Activated T-cell treated with anti-CD3 and anti-CD28 coated beads, Interleukin-2, amount 50 U/mL, for 4 hours (primary cell): ENCODE measurements at regions not wholly inside any gene's neighbourhood (a gene's known extent, or its start where the extent isn't known, plus 50 kb on each side); places are given as distances from the start of the nearest gene placed in this dataset.
A peak's percentile ranks its signal among the peaks of the same experiment; 100 is the strongest.

Experiments
- ATAC-seq, 2 donors: fragments of 200-7000 bp; cut with Tn5 transposase; one replicate each; pipeline ENCODE4 v1.10.0; 2021
- DNase-seq: peaks from one replicate; pipeline ENCODE4 v3.0.0-alpha.2; 2020
- H3K27me3 Mint-ChIP-seq: one replicate; pipeline ENCODE4 v1.8.0; 2021; ENCODE audit warnings: low read depth, mixed read lengths
- H3K36me3 Mint-ChIP-seq: one replicate; pipeline ENCODE4 v1.8.0; 2022; ENCODE audit warnings: mixed read lengths; ENCODE audit not compliant: insufficient read depth
- H3K4me1 Mint-ChIP-seq: one replicate; pipeline ENCODE4 v1.8.0; 2021; ENCODE audit warnings: low read depth, mixed read lengths
- H3K4me3 Mint-ChIP-seq: one replicate; pipeline ENCODE4 v1.8.0; 2021; ENCODE audit warnings: mild to moderate bottlenecking, moderate library complexity, mixed read lengths
- H3K9me3 Mint-ChIP-seq: one replicate; pipeline ENCODE4 v1.8.0; 2021; ENCODE audit warnings: mixed read lengths

DNA sequence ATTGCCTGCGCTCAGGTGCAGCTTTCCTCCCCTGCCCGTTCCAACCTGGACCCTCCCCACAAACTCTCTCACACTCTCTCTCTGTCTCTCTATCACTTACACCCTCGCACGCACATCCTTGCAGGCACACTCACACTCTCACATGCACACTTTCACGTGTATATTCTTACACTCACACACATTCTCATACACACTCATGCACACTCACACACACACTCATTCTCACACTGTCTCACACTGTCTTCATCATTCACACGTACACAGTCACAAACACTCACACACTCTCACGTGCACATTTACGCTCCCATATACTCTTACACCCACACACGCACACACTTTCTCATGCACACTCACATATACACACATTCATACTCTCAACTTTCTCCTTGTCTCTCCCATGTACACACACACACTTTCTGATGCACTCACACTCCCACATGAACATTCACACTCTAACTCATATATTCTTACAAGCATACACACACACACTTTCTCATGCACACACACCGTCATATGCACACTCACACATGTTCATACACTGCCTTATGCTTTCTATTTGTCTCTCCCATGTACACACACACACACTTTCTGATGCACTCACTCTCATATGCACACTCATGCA, 229.3 kb downstream of the SNX18 start:
- Mint-ChIP-seq H3K4me1 (peaks cover 27% of the 10 kb centered on the region), H3K9me3 (no peaks in the 10 kb centered on the region), H3K36me3 (no peaks in the 10 kb centered on the region), H3K4me3 (no peak overlapping the region), H3K27me3 (no peaks in the 10 kb centered on the region)
- ATAC-seq = no peak
- no peak for DNase-seq

DNA sequence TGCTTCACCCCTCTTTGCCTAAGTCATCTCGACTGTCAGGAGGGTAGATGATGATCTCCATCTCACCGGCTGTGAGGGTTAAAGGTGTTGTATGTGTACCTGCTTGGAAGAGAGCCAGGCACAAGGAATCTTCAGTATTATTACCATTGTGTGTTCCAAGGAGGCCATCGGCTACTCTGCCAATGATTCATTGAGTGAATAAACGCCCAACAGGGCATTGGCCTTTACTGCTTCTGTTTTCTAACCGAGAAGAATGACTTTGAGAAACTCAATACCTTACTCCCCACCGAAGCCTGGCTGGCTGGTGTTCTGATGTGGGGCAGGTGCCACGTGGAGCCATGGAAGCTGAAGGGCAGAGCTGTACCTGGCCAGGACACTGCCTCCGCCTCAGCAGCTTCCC, 228.8 kb downstream of the SNX18 start:
- Mint-ChIP-seq H3K4me3 (no peak overlapping the region), H3K9me3 (no peaks in the 10 kb centered on the region), H3K4me1 (peaks cover 27% of the 10 kb centered on the region), H3K27me3 (no peaks in the 10 kb centered on the region), H3K36me3 (no peaks in the 10 kb centered on the region)
- ATAC-seq (no peak), DNase-seq (no peak)

DNA sequence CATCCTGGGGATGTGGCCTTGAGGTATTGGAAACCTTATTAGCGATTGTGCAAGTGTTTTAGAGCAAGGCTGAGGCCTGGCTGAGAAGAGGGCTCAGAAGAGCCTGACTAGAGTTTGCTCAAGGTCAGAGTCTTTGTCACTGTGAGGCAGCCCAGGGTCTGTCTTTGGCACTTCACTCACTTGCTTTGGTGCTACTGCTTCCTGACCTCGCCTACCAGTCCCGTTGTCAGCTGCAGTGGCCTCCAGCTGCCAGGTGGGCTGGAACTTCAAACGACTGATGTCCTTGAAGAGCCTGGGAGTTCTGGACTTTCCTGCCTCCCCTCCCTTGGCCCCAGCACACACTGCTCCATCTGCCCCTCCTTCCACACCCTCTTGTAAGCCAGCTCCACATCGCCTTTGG, 228.0 kb downstream of the SNX18 start:
- H3K36me3 Mint-ChIP-seq = no peaks in the 10 kb centered on the region
- peaks cover 27% of the 10 kb centered on the region for H3K4me1 Mint-ChIP-seq
- no peaks in the 10 kb centered on the region for H3K9me3 Mint-ChIP-seq
- no peak overlapping the region for H3K4me3 Mint-ChIP-seq
- no peaks in the 10 kb centered on the region for H3K27me3 Mint-ChIP-seq
- ATAC-seq = no peak
- no peak for DNase-seq

DNA sequence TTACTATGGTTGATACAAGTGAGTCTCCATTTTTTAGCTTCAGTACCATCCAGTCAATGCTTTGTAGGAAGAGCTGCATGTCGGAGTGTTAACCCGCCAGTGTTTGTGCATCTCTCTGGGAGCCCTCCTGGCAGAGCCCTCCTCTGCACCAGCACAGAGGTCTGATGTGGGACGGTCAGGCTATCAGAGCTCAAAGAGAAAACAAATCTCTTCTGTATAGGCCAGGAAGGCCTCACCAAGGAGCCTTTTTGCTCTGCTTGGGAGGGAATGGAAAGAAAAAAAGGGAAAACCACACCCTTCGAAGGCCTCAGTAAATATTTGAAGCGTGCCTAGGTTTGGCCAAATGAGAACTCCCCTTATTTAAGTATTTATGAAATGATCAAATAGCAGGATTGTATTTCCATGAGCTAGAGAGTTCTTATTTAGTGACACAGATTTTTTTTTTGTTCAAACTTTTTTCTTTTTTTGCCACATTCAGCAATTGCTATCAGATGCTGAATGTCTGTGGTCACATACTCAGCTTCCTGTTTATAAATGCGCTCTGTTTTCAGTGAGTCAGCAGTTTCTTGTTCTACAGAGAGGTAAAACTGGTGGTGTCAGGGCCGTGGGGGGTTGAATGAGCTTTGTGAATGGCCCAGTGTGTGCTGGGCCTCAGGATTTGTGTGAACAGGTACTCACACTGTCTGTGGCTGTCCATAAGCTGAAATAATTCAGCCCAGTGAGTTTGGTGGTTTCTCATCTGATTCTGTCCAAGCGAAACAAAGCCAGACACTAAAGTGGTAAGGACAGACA, 226.6 kb downstream of the SNX18 start:
- ATAC-seq (peak; percentile 89 to 96), DNase-seq (peak; percentile 14)
- peak overlapping the region; percentile 14 for H3K4me3 Mint-ChIP-seq
- H3K9me3 Mint-ChIP-seq = no peaks in the 10 kb centered on the region
- H3K4me1 Mint-ChIP-seq = peaks cover 27% of the 10 kb centered on the region
- H3K27me3 Mint-ChIP-seq = no peaks in the 10 kb centered on the region
- H3K36me3 Mint-ChIP-seq = no peaks in the 10 kb centered on the region

DNA sequence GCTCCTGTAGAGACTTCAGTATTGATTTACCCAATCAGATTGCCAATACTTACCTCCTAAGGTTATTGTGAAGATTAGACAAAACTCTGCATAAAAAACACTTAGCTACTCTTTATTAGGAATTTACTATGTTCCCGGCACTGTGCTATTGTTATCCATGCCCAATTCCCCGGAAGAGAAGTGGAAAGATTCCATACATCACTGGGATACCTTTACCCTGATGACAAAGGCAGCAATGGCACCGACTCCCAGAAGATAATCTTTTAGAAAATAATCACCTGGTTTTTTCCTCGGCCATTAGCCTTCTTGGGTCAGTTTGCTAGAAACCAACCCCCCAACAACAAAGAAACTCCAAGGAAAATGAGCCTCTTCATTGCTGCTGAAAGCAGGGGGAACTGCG, 226.0 kb downstream of the SNX18 start:
- no peaks in the 10 kb centered on the region for H3K36me3 Mint-ChIP-seq
- H3K4me1 Mint-ChIP-seq = peaks cover 28% of the 10 kb centered on the region
- H3K27me3 Mint-ChIP-seq = no peaks in the 10 kb centered on the region

DNA sequence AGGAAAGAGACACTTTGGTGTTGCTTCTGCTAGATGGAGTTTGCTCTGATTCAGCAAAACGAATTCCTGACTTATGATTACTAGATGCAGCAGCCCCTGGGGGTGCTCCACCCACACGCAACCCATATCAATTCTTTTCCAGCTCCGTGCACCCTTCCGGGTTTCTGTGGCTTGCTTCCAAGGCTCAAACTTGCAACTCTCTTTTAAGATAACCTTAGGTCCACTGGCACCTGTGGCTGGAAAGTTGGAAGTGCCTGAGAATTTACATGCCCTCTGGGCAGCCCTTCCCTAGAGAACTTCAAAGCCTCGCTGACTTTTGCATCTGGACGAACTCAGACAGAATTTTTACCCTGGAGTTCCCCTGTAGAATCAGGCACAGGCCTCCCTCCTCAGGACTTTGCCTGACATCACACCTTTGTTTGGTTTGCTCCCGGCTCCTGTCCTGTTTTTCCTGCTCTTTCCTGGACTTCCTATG, 224.9 kb downstream of the SNX18 start:
- no peak for DNase-seq
- Mint-ChIP-seq H3K4me1 (peaks cover 30% of the 10 kb centered on the region), H3K9me3 (no peaks in the 10 kb centered on the region), H3K4me3 (no peak overlapping the region), H3K36me3 (no peaks in the 10 kb centered on the region), H3K27me3 (no peaks in the 10 kb centered on the region)
- no peak for ATAC-seq

More for the DNA sequence above, 226.0 kb downstream of the SNX18 start:
- DNase-seq (no peak), ATAC-seq (no peak)
- Mint-ChIP-seq H3K4me3 (no peak overlapping the region), H3K9me3 (no peaks in the 10 kb centered on the region)

DNA sequence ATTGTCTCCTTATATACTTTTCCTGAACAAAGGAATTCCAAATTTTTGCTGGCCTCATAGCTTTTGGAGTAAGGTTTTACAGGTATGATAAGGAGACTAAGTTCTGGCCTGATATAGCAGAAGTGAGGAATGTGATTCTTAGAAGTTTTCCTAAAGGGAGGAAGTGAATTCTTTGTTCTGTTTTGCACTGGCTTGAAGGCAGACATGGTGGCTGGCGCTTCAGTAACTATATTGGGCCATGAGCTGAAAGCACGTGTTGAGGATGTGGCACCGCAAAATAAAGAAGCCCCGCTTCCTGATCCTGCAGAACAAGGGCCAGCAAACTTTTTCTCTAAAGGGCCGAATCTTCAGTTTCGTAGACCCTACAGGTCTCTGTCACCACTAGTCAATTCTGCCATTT, 224.2 kb downstream of the SNX18 start:
- Mint-ChIP-seq H3K9me3 (no peaks in the 10 kb centered on the region), H3K4me3 (no peak overlapping the region), H3K4me1 (peaks cover 30% of the 10 kb centered on the region), H3K36me3 (no peaks in the 10 kb centered on the region), H3K27me3 (no peaks in the 10 kb centered on the region)
- ATAC-seq (no peak), DNase-seq (no peak)

DNA sequence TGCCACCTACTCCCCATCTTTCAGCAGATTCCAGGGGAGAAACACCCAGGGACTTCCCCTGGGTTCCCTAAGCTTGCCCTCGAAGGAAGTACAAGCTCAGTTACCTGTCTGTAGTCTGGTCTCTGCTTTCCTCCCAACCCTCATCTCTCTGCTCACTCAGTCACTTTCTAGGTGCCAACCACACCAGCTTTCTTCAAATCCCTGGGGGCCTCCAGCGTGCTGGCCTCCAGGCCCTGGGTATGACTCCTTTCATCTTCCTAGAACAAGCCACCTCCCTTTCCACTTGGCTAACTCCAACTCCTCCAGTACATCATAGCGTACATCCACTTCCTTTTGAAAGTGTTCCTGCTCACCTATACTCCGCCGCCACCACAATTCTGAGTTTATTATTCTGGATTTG, 222.6 kb downstream of the SNX18 start:
- Mint-ChIP-seq H3K4me3 (no peak overlapping the region), H3K4me1 (peaks cover 24% of the 10 kb centered on the region), H3K27me3 (no peaks in the 10 kb centered on the region), H3K9me3 (no peaks in the 10 kb centered on the region), H3K36me3 (no peaks in the 10 kb centered on the region)
- ATAC-seq = no peak
- DNase-seq = no peak

DNA sequence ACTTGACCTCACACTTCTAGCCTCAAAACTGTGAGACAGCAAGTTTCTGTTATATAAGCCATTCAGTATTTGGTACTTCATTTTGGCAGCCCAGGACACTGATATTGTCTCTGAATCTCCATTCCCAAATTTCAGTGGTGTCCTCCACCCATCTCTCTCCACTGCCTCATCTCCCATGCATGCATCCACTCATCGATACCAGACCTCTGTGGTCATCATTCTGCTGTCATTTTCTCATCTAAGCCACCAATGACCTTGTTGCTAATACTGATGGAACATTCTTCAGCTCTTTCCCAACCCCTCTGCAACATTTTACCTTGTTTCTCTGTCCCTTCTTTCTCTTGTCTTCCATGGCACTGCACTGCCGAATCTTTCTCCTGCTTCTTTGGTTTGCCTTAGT, 221.8 kb downstream of the SNX18 start:
- Mint-ChIP-seq H3K9me3 (no peaks in the 10 kb centered on the region), H3K27me3 (no peaks in the 10 kb centered on the region), H3K4me1 (peaks cover 18% of the 10 kb centered on the region), H3K4me3 (no peak overlapping the region), H3K36me3 (no peaks in the 10 kb centered on the region)
- ATAC-seq (no peak), DNase-seq (no peak)

DNA sequence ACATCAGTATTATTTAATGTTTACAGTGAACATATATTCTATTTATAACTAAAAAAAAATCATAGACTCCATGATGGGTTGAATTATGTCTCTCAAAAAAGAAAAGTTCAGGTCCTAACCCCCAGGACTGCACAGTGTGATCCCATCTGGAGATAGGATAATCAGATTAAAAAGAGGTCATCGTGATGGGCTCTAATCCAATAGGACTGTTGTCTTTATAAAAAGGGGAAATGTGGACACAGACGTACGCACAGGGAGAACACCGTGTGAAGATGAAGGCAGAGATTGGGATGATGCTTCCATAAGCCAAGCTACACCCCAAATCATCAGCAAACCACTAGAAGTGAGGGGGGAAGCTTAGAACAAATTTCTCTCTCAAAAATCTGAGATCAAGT, 221.4 kb downstream of the SNX18 start:
- ATAC-seq (no peak), DNase-seq (no peak)
- H3K36me3 Mint-ChIP-seq = no peaks in the 10 kb centered on the region
- H3K4me3 Mint-ChIP-seq = no peak overlapping the region
- H3K27me3 Mint-ChIP-seq = no peaks in the 10 kb centered on the region
- no peaks in the 10 kb centered on the region for H3K9me3 Mint-ChIP-seq
- H3K4me1 Mint-ChIP-seq = peaks cover 14% of the 10 kb centered on the region

DNA sequence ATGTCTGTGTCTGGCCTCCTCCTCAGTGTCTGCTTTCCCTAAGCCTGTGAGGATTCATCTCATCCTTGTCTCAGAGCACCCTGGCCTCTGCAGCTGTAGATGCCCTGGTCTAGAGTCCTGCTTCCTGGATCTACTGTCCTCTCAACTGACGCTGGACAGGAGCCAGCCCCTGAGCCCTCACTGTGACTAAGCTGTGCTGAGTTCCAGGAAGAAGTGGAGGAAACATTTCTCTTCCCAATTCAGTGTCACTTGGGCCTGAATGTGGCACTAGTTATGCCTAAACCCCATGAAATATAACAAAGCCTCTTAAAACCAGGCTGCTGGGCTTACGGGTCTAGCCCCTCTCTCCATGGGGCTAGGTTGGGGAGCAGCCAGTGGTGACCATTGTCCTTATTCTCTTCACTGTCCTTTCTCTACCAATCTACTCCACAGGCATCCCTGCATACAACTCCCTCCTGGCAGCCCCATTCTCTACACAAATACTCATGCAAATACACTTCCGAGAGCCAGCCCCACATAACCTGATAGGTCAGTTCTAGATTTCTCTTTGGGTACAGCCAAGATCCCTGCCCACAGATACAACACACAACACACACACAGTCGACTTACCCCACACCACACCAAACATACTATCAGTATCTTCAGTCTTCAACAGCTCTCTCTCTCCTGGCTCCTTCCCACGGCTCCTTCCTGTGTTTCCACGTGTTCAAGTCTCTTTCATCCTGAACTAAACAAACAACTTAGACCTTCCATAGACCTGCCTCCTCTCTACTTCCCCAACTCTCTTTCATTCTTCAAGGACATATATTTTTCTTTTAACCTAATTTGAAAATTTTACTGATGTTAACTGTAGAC, 220.8 kb downstream of the SNX18 start:
- no peak for ATAC-seq
- Mint-ChIP-seq H3K27me3 (no peaks in the 10 kb centered on the region), H3K9me3 (no peaks in the 10 kb centered on the region)

DNA sequence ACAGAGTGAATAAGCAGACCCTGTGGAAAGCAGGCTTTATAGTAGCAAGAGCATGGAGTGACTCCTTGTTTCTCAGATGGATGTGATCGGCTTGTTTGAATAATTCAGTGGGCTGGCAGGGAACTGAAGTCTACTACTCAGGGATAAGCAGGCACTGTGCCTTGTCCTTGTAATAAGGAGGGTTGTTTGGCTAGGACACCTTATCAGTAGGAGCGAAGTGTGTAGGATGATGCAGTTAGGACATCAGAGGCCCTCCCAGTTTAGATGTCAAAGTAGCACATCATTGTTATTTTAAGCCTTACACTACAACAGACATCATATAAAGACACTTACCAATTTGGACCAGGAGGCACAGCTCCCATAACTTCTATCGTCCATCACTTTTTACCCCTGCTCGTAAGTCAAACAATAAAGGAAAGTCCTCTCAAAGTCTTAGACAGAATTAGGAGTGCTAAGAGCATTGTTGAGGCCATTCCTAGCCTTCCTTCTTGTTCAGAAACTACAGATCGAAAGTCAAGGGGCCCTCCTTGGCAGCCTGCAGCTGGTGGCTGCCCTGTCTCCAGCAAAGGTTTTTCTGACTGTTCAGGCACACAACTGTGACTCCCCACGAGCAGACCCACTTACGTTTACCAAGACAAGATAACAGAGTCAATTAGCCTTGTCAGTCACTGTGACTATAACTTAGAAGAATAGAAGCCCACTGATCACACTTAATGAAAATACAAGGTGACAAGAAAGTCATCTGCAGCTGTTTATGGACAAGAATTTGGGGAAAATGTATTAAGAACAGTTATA, 218.6 kb downstream of the SNX18 start:
- DNase-seq (no peak), ATAC-seq (no peak)
- Mint-ChIP-seq H3K27me3 (no peaks in the 10 kb centered on the region), H3K4me1 (peaks cover 4% of the 10 kb centered on the region), H3K36me3 (no peaks in the 10 kb centered on the region), H3K4me3 (no peak overlapping the region), H3K9me3 (no peaks in the 10 kb centered on the region)

More for the DNA sequence above, 220.8 kb downstream of the SNX18 start:
- H3K36me3 Mint-ChIP-seq = no peaks in the 10 kb centered on the region
- H3K4me3 Mint-ChIP-seq = no peak overlapping the region
- H3K4me1 Mint-ChIP-seq = peaks cover 7% of the 10 kb centered on the region
- DNase-seq = no peak

DNA sequence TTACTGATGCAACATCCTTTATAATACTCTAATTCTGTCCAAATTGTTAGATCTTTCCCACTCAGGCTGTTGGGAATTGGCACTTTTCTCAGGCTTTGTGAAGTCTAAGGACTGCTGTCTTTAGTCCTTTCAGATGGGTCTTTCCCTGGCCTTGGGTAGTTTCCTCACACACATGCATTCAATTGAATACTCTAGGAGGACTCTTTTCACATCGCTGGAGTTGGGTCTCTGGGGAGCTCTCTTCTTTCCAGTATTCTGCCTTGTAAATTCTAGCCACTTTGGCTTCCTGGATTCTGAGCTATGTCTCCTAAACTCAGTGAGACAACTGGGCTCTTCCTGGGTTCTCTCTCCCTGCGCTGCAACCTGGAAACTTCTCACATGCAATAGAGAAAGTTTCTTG, 215.5 kb downstream of the SNX18 start:
- no peaks in the 10 kb centered on the region for H3K4me1 Mint-ChIP-seq
- ATAC-seq (no peak), DNase-seq (no peak)
- H3K9me3 Mint-ChIP-seq = no peaks in the 10 kb centered on the region
- H3K27me3 Mint-ChIP-seq = no peaks in the 10 kb centered on the region
- H3K4me3 Mint-ChIP-seq = no peak overlapping the region
- no peaks in the 10 kb centered on the region for H3K36me3 Mint-ChIP-seq

DNA sequence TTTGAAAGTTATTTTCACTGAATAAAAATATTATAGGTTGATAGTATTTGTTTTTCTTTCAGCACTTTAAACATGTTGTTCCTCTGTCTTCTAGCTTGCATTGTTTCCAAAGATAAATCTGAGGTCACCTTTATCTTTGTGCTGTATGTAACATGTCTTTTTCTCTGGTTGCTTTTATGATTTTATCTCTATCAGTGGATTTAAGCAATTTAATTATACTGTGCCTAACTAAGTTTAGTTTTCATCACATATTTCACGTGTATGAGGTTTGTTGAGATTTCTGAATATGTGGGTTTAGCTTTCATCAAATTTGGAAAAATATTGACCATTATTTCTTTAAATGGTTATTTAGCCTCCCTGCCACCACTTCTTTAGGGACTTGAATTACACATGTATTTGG, 214.5 kb downstream of the SNX18 start:
- no peaks in the 10 kb centered on the region for H3K36me3 Mint-ChIP-seq
- H3K4me3 Mint-ChIP-seq = no peak overlapping the region
- DNase-seq = no peak
- ATAC-seq = no peak
- H3K27me3 Mint-ChIP-seq = no peaks in the 10 kb centered on the region
- H3K4me1 Mint-ChIP-seq = no peaks in the 10 kb centered on the region
- no peaks in the 10 kb centered on the region for H3K9me3 Mint-ChIP-seq
